Activated CD4-positive, CD25-positive, alpha-beta regulatory T cell treated with anti-CD3 and anti-CD28 coated beads, Interleukin-2, amount 50 U/mL, for 24 hours (primary cell): ENCODE measurements at regions not wholly inside any gene's neighbourhood (a gene's known extent, or its start where the extent isn't known, plus 50 kb on each side); places are given as distances from the start of the nearest gene placed in this dataset.

Experiments
- ATAC-seq, 2 donors: fragments of 150-1000 bp; cut with Tn5 transposase; one replicate each; pipeline ENCODE4 v1.10.0; 2021; ENCODE audit warnings: mild to moderate bottlenecking in 1 of 2, moderate library complexity in 1 of 2

DNA sequence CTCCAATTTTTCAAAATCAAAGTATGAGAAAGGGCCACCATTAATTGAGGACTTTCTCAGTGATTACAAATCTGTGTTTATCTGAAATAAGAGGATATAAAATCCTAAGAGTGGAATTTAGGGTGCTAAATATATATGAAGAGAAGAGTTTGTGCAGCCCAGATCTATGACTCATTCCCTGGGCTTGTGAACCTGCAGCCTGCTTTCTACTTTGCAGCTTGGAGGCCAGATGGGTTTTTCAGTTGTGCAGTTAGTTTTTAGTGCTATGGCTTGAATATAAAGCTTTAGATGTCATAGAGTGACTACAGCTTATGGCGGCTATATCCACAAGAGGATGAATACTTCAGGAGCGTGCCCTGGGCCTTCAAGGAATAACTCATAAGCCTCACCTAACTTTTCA lies 1391.1 kb downstream of the FSTL5 start:
- no peak for ATAC-seq

DNA sequence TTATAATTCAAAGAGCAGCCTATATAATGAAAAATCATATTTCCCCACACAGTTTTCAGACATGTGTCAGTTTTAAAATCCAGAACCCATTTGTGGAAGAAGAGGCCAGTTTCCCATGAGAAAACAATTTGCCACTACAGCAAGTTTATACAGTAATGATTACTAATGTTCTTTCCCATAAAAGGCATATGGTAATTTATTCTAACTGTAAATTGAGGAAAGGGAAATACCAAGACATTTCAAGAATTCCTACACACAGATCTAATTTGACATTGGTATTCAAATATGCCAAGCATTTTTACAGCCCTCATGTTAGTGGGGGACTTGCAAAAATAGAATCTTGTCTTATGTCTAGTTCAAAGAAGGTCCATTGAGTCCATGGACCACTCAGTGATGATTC lies 1368.6 kb downstream of the FSTL5 start:
- ATAC-seq: no peak

DNA sequence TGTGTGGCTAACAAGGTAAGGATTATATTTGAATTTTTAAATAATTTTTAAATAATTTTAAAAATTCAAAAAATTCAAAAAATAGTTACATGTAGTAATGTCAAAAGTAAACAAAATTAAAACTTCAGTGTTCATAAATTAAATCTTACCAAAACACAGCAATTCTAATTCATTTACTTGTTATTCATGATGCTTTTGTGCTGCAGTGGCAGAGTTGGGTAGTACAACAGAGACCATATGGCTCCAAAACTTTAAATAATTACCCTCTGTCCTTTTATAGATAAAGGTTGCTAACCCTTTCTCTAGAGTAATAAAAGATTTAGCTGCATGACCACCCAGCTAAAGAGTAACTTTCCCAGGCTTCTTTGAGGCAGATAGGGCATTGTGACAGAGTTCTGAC lies 1355.6 kb downstream of the FSTL5 start:
- ATAC-seq: no peak

DNA sequence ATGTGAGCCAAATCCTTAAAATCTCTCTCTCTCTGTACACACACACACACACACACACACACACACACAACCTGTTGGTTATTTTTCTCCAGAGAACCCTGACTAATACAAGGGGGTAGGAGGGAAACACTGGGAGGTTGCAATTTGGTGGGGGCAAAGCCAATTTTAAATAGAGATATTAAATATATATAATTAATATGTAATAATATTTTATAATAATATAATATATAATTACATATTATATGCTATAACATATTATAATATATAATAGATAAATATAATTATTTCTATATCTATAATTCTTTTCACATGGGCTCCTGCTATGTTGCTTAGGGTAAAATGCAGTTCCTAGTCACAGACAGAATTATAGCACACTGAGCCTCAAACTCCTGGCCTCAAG lies 1354.2 kb downstream of the FSTL5 start:
- ATAC-seq: no peak

DNA sequence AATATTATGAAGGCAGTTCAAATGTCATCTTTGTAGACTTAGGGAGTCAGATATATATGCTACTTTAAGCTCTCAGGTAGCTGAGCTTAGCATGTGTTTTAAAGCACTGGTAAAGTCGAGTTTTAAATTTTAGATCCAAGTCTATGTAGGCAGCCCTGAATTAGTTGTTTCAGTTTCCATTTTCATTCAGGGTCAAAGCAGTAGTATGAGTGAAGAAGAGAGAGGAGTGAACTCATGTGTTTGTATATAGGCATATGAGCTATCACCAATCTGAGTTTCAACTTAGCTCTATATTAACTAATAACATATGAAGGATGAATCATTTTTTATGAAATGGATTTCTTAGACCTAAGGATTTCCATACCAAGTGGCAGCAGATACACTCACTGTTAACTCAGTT lies 1353.4 kb downstream of the FSTL5 start:
- ATAC-seq: no peak

DNA sequence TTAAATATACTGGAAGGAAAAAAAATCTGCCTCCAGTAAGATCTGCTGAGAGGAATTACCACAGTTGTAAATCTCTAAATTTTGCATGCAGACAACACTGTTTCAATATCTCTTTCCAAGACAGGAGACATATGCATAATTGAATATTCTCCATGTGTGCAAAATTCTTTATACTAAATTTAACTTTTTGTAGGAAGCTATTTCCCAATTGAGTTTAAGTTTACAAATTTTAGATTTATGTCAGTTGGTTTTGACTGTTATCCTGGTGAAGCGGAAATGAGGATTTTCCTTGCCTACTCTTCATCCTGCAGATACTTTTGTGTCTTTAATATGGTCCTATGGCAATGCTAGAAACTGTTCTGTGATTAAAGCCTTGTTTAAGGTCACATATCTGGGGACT lies 1352.9 kb downstream of the FSTL5 start:
- ATAC-seq: no peak

DNA sequence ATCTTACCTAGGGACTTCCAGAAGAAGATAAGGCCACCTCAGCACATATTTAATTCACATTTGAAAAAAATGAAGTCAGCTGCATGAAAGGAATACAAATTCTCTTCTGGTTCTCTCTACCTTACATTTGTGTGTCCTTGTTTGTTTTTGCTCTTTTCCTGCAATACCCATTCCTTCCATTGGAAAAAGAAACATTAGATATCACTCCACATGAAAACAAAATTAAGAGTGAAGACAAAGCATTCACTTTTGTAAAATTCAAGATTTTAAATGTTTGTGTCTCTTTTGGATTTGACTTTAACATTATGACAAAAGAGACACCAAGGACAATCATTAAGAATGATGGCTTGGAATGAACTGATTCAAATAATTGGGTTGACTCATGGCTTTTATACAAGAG lies 1351.8 kb downstream of the FSTL5 start:
- no peak for ATAC-seq

DNA sequence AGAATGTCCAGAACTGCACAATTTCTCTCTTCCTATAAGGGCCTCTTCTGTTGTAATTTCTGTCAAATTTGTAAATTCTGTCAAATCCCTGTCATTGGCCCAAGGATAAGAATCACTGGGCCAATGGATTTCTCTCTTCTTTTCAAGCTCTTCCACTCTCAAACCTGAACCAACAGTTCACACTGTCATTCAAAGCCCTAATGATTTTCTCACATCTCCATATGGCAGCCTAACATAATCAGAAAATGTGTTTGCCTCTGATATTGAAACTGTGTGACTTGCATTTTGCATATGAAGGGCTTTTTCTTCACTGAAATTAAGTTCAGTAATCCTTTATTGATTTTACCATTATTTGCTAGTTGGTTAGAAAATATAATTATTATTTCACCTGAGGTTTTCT lies 1349.1 kb downstream of the FSTL5 start:
- ATAC-seq: no peak

DNA sequence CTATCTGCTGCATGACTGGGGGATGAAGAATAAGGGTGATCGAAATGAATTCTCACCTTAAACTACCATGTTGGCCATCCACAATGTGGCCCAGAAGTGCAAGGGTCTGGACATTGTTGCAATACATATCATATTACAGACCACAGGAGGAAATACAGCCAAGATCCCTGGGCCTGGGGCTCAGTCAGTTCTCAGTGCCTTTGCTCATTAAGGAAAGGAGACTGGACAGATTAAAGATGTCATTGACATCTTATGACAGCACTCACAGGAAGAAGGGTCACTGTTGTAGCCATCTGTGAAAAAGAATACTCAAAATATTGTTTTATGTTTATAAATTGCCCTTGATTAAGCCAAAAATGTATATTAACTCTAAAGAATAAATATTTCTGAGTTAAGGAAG lies 1345.2 kb downstream of the FSTL5 start:
- ATAC-seq: no peak

DNA sequence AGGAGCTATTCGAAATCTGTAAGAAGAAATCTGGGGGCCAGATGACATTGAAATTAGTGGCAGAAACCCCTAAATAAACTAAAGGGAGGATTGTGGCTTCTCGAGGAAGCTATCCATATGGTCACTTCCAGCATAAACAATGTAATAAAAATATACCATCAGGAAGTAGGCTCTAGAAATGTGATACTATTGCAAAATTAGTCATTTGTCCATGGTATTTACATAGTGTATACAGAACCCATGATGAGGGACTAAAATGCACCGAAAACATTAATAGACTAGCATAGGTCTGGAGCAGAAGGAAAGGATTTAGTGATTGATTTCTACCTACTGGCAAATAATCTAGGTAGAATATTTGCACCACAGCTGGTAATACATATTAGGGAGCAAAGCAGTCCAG lies 1344.0 kb downstream of the FSTL5 start:
- ATAC-seq: no peak

DNA sequence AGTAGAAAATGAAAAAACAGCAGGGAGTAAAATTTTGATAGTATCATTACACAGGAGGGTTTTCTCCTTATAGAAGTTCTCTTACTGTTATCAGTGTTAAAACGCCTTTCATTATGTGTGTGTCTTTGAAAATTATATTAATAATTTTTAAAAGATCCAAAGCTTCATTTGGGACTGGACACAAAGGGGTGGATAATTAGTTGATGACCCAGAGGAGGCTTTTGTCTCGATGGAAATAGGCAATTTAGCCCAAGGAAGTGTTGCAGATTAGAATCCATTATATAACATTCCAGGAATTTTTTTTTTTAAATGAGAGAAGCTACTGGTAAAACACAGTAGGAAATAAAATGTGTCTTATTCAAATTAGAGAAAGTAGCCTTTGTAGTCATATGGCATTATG lies 1339.3 kb downstream of the FSTL5 start:
- no peak for ATAC-seq

DNA sequence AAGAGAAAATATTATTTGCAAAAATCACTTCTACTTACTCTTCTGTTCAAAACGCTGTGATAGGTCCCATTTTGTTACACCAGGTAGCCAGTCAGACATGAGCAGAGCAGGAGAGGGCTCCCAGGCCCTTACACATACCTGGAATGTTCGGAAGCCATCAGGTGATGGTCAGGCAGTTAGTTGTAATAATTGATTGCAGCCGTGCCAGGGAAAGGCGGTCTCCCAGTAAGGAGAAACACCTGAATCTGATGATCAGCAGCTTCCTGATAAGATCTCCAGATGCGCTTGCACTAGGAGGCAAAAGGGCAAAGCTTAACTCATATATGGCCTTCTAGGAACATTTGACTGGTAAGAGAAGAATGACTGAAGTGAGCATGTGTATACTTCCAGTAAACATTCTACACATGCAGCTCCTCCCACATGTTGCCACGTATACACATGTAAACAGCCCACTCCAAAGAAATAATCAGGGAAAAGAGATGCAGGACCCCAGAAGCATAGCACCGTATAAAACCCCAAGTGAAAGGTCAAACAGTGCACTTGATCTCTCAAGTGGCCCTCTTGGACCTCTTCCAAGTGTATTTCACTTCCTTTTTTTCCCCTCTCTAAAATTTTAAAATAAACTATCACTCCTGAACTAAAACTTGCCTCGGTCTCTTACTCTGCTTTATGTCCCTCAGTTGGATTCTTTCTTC lies 1338.0 kb downstream of the FSTL5 start:
- ATAC-seq: no peak

DNA sequence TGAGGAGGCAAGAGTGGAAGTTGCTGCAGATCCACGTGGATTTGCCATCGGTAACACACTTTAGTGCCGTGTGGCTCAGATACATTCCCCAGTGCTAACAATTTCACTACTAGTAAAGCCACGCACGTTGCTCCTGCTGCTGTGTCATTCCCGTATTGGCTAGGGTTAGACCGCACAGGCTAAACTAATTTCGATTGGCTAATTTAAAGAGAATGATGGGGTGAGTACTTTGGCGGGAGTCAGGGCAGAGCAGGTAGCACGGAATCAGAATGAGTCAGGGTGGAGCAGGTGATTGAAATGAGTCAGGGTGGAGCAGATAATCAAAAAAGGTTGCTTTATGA lies 1337.5 kb downstream of the FSTL5 start:
- ATAC-seq: no peak

DNA sequence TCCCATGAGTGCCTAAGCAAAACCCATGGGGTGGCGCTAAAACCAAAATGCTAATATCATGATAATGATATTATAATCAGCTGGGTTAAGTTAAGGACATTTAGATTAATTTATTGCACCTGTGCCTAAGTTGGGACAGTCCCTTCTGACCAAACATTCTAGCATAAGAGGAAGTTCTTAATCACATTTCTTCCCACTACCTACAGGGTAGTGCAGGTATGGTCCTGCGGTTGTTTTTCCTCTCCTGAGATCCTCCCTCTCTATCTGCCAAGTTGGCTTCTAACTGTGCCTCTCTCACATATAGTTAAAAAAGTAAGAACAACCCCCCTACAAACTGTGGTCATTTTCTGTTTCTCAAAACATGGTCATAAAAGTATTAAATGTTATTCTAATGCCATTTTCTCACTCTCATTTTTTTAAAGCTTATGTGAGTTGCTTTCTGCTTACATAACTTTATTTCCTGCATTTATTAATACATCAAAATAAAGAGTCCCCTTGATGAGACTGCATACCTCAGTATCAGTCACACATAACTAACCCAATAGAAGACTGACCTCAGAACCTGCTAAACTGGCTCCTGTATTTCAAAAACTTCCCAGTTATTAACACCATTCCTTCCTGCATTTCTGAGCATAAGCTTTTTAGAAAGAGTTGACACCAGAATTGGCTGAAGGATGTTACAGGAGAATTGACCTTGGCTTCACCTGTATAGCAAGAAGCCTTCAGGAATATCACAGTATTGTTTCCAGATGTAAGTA lies 1332.5 kb downstream of the FSTL5 start:
- no peak for ATAC-seq

DNA sequence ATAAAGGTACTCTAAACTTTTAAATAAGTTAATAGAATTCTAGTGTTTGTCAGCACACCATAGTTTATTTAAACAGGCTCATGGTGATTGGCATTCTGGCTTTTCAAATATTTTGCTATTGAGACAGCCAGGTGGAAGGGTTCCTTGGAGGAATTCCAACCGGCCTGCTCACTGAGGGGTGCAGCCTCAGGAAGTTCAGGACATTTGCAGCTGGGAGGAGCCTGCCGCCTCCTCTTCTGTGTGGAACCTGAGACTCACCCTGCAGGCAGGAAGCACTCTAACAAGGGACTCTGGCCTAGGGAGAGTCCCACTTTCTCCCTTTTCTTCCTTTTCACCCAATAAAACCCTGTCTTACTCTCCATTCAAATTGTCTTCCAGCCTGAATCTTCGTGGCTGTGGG lies 1328.0 kb downstream of the FSTL5 start:
- no peak for ATAC-seq

DNA sequence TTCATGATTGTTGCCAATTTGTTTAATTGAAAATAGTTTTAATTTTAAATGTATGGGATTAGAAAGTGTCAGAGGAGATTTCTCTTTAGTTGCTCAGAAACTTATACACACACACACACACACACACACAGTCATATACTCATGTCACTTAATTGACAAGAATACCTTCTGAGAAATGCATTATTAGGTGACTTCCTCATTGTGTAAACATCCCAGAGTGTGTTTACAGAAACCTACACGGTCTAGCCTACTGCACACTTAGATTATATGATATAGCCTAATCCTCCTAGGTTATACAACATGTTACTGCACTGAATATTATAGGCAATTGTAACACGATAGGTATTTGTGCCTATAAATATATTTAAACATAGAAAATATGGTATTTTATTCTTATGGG lies 1327.4 kb downstream of the FSTL5 start:
- ATAC-seq: no peak

DNA sequence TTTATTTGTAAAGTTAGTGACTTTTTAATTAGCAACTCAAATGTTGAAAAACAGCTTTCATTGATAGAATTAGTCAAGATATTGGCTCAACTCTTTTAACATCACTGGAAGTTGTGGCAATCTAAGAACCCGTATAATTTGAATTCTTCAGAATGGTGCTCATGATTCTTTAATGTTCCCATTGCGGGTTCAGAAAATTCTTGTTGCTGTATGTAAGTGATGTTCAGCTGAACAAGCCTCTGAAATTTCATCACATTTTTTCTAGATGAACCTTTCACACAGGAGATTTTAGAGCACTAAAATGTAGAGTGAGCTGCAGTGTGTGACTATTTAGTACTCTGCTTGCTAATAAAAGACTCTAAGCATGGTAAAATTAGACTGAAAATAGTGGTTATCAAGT lies 1317.7 kb downstream of the FSTL5 start:
- no peak for ATAC-seq

DNA sequence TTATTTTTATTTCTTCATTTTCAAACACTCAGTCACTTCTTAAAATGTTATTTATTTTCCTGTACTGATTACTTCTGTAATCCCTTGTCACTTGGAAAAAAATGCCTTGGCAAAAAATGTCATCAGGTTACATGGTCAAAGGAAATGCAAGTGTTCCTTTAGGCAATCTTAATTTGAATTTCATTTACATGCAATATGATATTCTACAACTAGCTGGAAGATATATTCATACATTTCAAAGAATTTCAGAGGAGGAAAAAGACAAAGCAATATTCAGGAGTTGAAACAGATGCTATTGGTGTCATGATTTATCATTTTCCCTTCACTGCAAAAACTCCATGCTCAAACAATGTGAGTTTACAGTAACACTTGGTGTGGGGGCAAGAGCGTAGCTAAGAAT lies 1316.6 kb downstream of the FSTL5 start:
- no peak for ATAC-seq

DNA sequence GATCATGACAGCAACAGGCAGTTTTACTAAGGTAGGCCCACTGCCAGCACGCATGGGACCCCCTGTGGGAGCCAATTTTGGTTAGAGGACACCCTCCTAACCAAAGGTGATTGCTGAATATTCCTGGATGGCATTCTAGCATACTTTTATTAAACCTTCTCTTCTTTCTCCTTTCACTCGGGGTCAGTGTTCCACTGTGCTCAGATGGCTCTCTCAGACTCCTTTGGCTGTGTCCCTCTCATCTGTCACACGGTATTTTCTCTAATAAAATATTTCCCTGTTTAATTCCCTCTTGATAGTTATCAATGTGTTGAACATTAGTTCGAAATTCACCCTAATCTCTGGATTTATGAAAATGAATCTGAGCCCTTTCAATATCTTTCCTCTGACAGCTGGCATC lies 1315.3 kb downstream of the FSTL5 start:
- no peak for ATAC-seq

DNA sequence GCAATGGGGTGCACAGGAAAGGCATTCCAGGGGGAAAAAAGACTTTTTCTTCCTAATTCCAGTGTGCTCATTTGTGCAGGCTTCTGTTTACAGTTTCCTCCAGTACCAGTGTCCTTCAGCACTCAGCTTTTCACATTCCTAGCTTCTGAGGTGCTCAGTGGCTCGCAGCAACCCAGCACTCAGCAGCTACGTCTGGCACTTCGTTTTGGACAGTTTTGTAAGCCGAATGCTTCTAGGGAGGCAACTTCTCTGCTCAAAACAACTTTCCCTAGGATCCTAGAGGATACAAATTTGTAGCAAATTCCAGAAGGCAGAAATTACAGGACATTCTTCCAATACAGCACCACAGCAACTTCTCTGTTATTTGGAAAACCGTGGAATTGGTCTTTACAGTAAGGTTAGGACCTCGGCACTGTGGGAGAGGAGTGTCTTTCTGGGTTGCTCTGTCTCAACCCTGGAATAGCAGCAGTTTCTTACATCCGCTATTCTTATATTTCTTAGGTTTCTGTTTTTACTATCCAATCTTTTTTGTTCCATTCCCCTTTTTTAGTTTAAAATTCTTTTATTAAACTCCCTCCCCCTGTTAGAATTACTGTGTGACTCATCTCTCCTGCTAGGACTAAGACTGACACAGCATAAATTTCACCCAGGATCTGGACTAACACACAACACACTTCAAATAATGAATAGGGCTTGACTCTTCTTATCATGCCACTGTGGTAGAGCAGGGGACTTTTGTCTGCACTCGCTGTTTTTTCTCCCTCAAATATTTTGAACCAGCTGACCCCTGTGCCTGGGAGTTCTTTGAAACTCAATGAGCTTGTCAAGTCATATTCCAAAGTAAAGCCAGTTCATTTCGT lies 1314.7 kb downstream of the FSTL5 start:
- no peak for ATAC-seq

DNA sequence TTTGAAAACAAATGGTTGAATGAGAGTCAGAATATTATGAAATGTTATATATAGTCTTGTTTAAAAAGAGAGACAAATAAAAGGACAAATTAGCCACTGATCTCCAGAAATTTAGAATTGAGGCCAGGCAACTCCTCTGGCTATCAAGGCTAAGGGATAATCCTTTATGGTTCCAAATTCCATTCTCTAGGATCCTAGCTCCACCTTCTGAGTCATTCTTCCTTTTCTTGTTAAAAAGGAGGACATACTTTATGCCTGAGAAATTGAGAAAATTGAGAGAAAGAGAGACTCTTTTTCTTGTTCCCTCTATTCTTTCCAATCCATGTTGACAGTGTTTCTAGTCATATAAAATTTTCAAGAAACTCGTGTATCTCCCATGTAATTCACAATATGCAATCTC lies 1299.5 kb downstream of the FSTL5 start:
- no peak for ATAC-seq

DNA sequence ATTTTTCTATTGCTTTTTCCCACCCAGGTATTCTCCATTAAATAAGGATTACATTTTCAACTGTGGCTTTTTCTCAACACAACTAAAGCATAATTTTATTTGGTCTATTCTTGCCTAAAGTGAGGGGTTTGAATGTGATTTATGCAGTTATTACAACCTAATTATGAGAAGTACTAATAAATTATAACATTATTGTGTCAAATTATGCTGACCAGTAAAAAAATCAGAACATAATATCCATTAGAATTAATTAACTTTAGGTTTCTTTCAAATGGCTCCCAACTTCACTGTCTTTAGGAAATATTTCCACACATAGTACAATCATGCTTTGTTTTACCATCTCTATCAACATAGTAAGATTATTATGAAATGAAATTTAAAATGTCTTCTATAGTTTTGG lies 1293.9 kb downstream of the FSTL5 start:
- ATAC-seq: no peak

DNA sequence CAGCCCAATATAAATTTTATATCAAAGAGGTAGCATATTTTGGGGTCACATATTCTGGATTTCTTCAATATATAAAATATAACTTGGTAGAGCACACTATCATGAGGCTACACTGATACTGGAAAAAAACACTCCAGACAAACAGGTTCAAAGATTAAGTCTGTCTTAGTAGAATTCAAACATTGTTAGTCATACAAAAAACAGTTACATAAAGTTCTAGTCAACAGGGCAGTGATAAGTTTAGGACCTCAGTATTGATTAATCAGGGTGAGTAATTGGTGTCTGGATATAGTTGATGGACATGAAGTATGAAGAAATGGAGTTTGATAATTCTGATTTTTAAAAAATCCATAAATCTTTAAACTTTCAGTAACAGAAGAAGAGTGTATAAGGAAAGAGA lies 1291.3 kb downstream of the FSTL5 start:
- ATAC-seq: no peak
